Endothelial cell of umbilical vein (primary cell): ENCODE measurements at regions not wholly inside any gene's neighbourhood (a gene's known extent, or its start where the extent isn't known, plus 50 kb on each side); places are given as distances from the start of the nearest gene placed in this dataset.

Experiments
- BruUV-seq: library from RNA; stranded (reverse); fragments of 400-500 nt; replicated peaks from 2 replicates; lab custom pipeline; 2021; lab: Mats Ljungman, UMichigan
- CTCF ChIA-PET: fragments of 300-600, 350-600 bp; sonication (Branson Sonifier 250); formaldehyde crosslinking; loops from one replicate; lab custom pipeline; 2021; ENCODE audit warnings: antibody characterized with exemption, inconsistent platforms; lab: Charles Lee
- POLR2A ChIA-PET: fragments of 300-600, 350-600 bp; sonication (Branson Sonifier 250); formaldehyde crosslinking; loops from one replicate; lab custom pipeline; 2021; ENCODE audit warnings: antibody characterized with exemption, inconsistent platforms; lab: Charles Lee
- DNase-seq: peaks from one replicate; pipeline ENCODE4 v3.0.0-alpha.2; 2011; ENCODE audit warnings: low read depth, low spot score
- FAIRE-seq: peaks from 2 replicates; lab custom pipeline; 2011; peaks lifted over from hg19 to GRCh38; lab: Jason Lieb, UNC
- H2AFZ ChIP-seq: 2 replicates; pipeline ENCODE4 v1.6.0; 2012; ENCODE audit warnings: low read depth, low read length, control low read depth, inconsistent platforms
- H3K27ac ChIP-seq: 2 replicates; pipeline ENCODE4 v1.5.1; 2011; ENCODE audit warnings: low read depth, mild to moderate bottlenecking, control low read depth, low read length, moderate library complexity; ENCODE audit not compliant: insufficient read depth
- H3K27me3 ChIP-seq, 2 experiments: 2 replicates each; pipeline versions ENCODE4 v1.6.0 to v1.6.1; 2011; ENCODE audit warnings: low read length in 2 of 2, mixed read lengths in 1 of 2; ENCODE audit not compliant: control insufficient read depth in 2 of 2, insufficient read depth in 2 of 2
- H3K36me3 ChIP-seq, 2 experiments: 2 replicates in 1 of 2; 3 replicates in 1 of 2; pipeline ENCODE4 v1.5.1; 2011; ENCODE audit warnings: low read length in 2 of 2, mild to moderate bottlenecking in 1 of 2, moderate library complexity in 1 of 2; ENCODE audit not compliant: control insufficient read depth in 2 of 2, insufficient read depth in 2 of 2; ENCODE audit errors: extremely low read depth in 1 of 2
- H3K4me1 ChIP-seq: 3 replicates; pipeline ENCODE4 v1.5.1; 2011; ENCODE audit warnings: mild to moderate bottlenecking, low read length; ENCODE audit not compliant: control insufficient read depth, insufficient read depth; ENCODE audit errors: extremely low read depth
- H3K4me2 ChIP-seq: 2 replicates; pipeline ENCODE4 v1.6.1; 2011; ENCODE audit warnings: low read length, control low read depth, mixed read lengths; ENCODE audit not compliant: insufficient read depth
- H3K4me3 ChIP-seq, 3 experiments: fragments of 200-600 bp in 1 of 3; sonication (generic), shearing (Covaris generic) in 1 of 3; replicated peaks in 1 of 3; 2 replicates each; pipeline ENCODE4 v1.5.1; 2011 to 2016; ENCODE audit warnings: control low read depth in 3 of 3, low read length in 3 of 3, mild to moderate bottlenecking in 2 of 3, inconsistent platforms in 1 of 3, low read depth in 1 of 3, moderate library complexity in 1 of 3; ENCODE audit not compliant: insufficient read depth in 1 of 3
- H3K79me2 ChIP-seq: 2 replicates; pipeline ENCODE4 v1.6.0; 2012; ENCODE audit warnings: low read length, inconsistent platforms; ENCODE audit not compliant: control insufficient read depth, insufficient read depth
- H3K9ac ChIP-seq: replicated peaks from 2 replicates; pipeline ENCODE3; 2011; ENCODE audit warnings: low read length, control low read depth; ENCODE audit not compliant: insufficient read depth; ENCODE audit errors: extremely low read depth
- H3K9me1 ChIP-seq: replicated peaks from 3 replicates; pipeline ENCODE4 v1.6.0; 2011; ENCODE audit warnings: mild to moderate bottlenecking, low read length; ENCODE audit not compliant: control insufficient read depth, insufficient read depth; ENCODE audit errors: extremely low read depth
- H3K9me3 ChIP-seq: replicated peaks from 2 replicates; pipeline ENCODE4 v1.5.1; 2012; ENCODE audit warnings: low read length, inconsistent platforms; ENCODE audit not compliant: control insufficient read depth, insufficient read depth
- H4K20me1 ChIP-seq: replicated peaks from 2 replicates; pipeline ENCODE3; 2011; ENCODE audit warnings: mild to moderate bottlenecking, low read length; ENCODE audit not compliant: control insufficient read depth, insufficient read depth; ENCODE audit errors: extremely low read depth
- CTCF ChIP-seq, 2 donors: IDR thresholded peaks; 1 replicate in 1 of 2; 2 replicates in 1 of 2; pipeline ENCODE4 v1.5.1; 2011; ENCODE audit warnings: low read length in 2 of 2, mild to moderate bottlenecking in 2 of 2, moderate library complexity in 2 of 2, control low read depth in 1 of 2, inconsistent platforms in 1 of 2, low read depth in 1 of 2; ENCODE audit not compliant: insufficient read depth in 1 of 2; ENCODE audit errors: extremely low read depth in 1 of 2
- EZH2 ChIP-seq: IDR thresholded peaks from 2 replicates; pipeline ENCODE4 v1.6.1; 2012; ENCODE audit warnings: borderline replicate concordance, low read depth, mild to moderate bottlenecking, moderate library complexity, low read length, inconsistent platforms; ENCODE audit not compliant: severe bottlenecking
- FOS ChIP-seq: IDR thresholded peaks from 2 replicates; pipeline ENCODE4 v1.6.1; 2011; ENCODE audit warnings: mild to moderate bottlenecking, low read length, moderate library complexity, borderline replicate concordance; ENCODE audit not compliant: insufficient read depth
- MAX ChIP-seq: IDR thresholded peaks from 2 replicates; pipeline ENCODE4 v1.6.1; 2011; ENCODE audit not compliant: insufficient read depth, insufficient read length
- POLR2AphosphoS5 ChIP-seq: IDR thresholded peaks from 2 replicates; pipeline ENCODE4 v1.6.1; 2012; ENCODE audit warnings: low read depth, mild to moderate bottlenecking, control low read depth, low read length, moderate library complexity; ENCODE audit not compliant: insufficient read depth
- dilution Hi-C: fragments of 300-500 bp; cut with MboI; formaldehyde crosslinking; loops from one replicate; pipeline ENCODE4 v1.15.0; 2019; ENCODE audit warnings: low sequenced_read_pairs; ENCODE audit not compliant: extremely low pct_ligation_motif_present
- intact Hi-C: fragments of 100-400 bp; cut with micrococcal nuclease; formaldehyde crosslinking; loops from one replicate; pipeline ENCODE4 v1.10.0; 2022

DNA sequence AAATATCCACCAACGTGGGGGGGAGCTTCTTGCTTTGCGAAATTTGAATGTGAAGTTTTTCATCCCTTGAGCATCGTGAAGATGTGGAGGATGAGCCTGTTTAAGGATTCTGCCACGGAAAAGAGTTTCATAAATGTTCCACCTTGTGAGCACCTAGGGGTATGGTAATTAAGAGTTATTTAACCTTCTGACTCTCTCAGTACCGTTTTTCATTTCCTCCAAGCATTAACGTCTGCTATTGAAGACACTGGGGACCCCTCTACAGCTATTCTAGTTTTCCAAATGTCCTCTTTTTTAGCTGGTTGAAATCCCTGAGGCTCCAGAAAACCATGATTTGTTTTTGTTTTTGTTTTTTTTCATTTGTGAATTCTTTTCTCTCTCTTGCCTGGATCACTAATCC lies 79.1 kb upstream of the GALNT2 start:
- intact Hi-C loops = no loop called here

More for the DNA sequence above, 79.1 kb upstream of the GALNT2 start:
- no TSS peak for BruUV-seq
- Histone ChIP-seq H3K9me3 (no peaks in the 10 kb centered on the region), H3K4me3 (no peak overlapping the region), H3K9ac (no peak overlapping the region), H3K27me3 (no peaks in the 10 kb centered on the region), H3K4me2 (no peak overlapping the region), H3K9me1 (no peaks in the 10 kb centered on the region), H2AFZ (no peak overlapping the region), H4K20me1 (no peaks in the 10 kb centered on the region), H3K79me2 (no peaks in the 10 kb centered on the region), H3K4me1 (no peaks in the 10 kb centered on the region), H3K27ac (no peak overlapping the region), H3K36me3 (no peaks in the 10 kb centered on the region)
- ChIA-PET POLR2A (no interaction called here), CTCF (interaction anchor here (1.0 kb wide), 1 partner anchor 227 kb away, joined by 3 read pairs; no protein-coding TSS in a partner anchor)
- no peak for DNase-seq
- dilution Hi-C loops = no loop called here
- TF ChIP-seq POLR2AphosphoS5 (no peak), MAX (no peak), EZH2 (no peak), FOS (no peak), CTCF (IDR thresholded peaks at IDR 0.05; ENCODE audit: extremely low read depth in 1 of 2, insufficient read depth in 1 of 2, low read depth in 1 of 2, low read length in 2 of 2) (no peak)
- no peak for FAIRE-seq
